ENCODE measurements at regions not wholly inside any gene's neighbourhood (a gene's known extent, or its start where the extent isn't known, plus 50 kb on each side); places are given as distances from the start of the nearest gene placed in this dataset.

GRCh38 chr4:124555959-124556358, 156.6 kb downstream of the ANKRD50 start:
- H3K9ac ChIP-seq (ENCODE audit: low read length), result no peak overlapping the region
- no peaks in the 10 kb centered on the region for H4K20me1 ChIP-seq (ENCODE audit: insufficient read depth, low read length)
- peaks cover 3% of the 10 kb centered on the region for H3K36me3 ChIP-seq (ENCODE audit: insufficient read depth, low read length)
- no peak overlapping the region for H3K4me3 ChIP-seq (ENCODE audit: insufficient read depth, low read depth, low read length)
- no peaks in the 10 kb centered on the region for H3K9me3 ChIP-seq (ENCODE audit: insufficient read depth, low read depth, low read length)
- no peak for TF ChIP-seq EZH2 (IDR thresholded peaks at IDR 0.05; ENCODE audit: insufficient read depth, low read length)
- TF ChIP-seq CTCF (IDR thresholded peaks at IDR 0.05; ENCODE audit: insufficient read depth, low read depth, low read length), result no peak
- Mint-ChIP-seq H3K27ac (ENCODE audit: unreplicated experiment) (no peak overlapping the region), H3K27me3 (ENCODE audit: low read depth, unreplicated experiment) (no peaks in the 10 kb centered on the region), H3K9me3 (ENCODE audit: unreplicated experiment) (no peaks in the 10 kb centered on the region), H3K36me3 (ENCODE audit: low read depth, unreplicated experiment) (no peaks in the 10 kb centered on the region), H3K4me3 (ENCODE audit: unreplicated experiment) (no peak overlapping the region), H3K4me1 (ENCODE audit: low read depth, unreplicated experiment) (no peaks in the 10 kb centered on the region)
- no peaks in the 10 kb centered on the region for H3K79me2 ChIP-seq (ENCODE audit: insufficient read depth, low read length)
- H3K4me2 ChIP-seq (ENCODE audit: low read length), result no peak overlapping the region
- no peak for DNase-seq (ENCODE audit: low read depth)
- H3K27me3 ChIP-seq (ENCODE audit: insufficient read depth, low read length), result no peaks in the 10 kb centered on the region
- H3K27ac ChIP-seq (ENCODE audit: low read depth, low read length), result no peak overlapping the region
- no peak for FAIRE-seq
- H3K4me1 ChIP-seq (ENCODE audit: insufficient read depth, low read length), result no peaks in the 10 kb centered on the region
- no peak overlapping the region for H2AFZ ChIP-seq (ENCODE audit: low read depth, low read length)

- H3K79me2 ChIP-seq (ENCODE audit: insufficient read depth, low read length), result no peaks in the 10 kb centered on the region
- H3K36me3 ChIP-seq (ENCODE audit: insufficient read depth, low read length), result no peaks in the 10 kb centered on the region
- Mint-ChIP-seq H3K27me3 (ENCODE audit: low read depth, unreplicated experiment) (no peaks in the 10 kb centered on the region), H3K36me3 (ENCODE audit: low read depth, unreplicated experiment) (no peaks in the 10 kb centered on the region), H3K9me3 (ENCODE audit: unreplicated experiment) (no peaks in the 10 kb centered on the region), H3K4me3 (ENCODE audit: unreplicated experiment) (no peak overlapping the region), H3K4me1 (ENCODE audit: low read depth, unreplicated experiment) (no peaks in the 10 kb centered on the region), H3K27ac (ENCODE audit: unreplicated experiment) (no peak overlapping the region)
- FAIRE-seq (no peak), DNase-seq (ENCODE audit: low read depth) (no peak)
- no peak overlapping the region for H2AFZ ChIP-seq (ENCODE audit: low read depth, low read length)
- no peaks in the 10 kb centered on the region for H3K27me3 ChIP-seq (ENCODE audit: insufficient read depth, low read length)
- H3K4me3 ChIP-seq (ENCODE audit: insufficient read depth, low read depth, low read length), result no peak overlapping the region
- no peak overlapping the region for H3K4me2 ChIP-seq (ENCODE audit: low read length)
- H3K4me1 ChIP-seq (ENCODE audit: insufficient read depth, low read length), result no peaks in the 10 kb centered on the region
- no peak overlapping the region for H3K27ac ChIP-seq (ENCODE audit: low read depth, low read length)
- TF ChIP-seq EZH2 (IDR thresholded peaks at IDR 0.05; ENCODE audit: insufficient read depth, low read length) (no peak), CTCF (IDR thresholded peaks at IDR 0.05; ENCODE audit: insufficient read depth, low read depth, low read length) (no peak)
- H3K9ac ChIP-seq (ENCODE audit: low read length), result no peak overlapping the region
- no peaks in the 10 kb centered on the region for H4K20me1 ChIP-seq (ENCODE audit: insufficient read depth, low read length)
- no peaks in the 10 kb centered on the region for H3K9me3 ChIP-seq (ENCODE audit: insufficient read depth, low read depth, low read length)
Observed at GRCh38 chr4:124564121-124564520, 148.4 kb downstream of the ANKRD50 start.

- Histone ChIP-seq H4K20me1 (ENCODE audit: insufficient read depth, low read length) (no peaks in the 10 kb centered on the region), H3K4me3 (ENCODE audit: insufficient read depth, low read depth, low read length) (no peak overlapping the region), H3K4me1 (ENCODE audit: insufficient read depth, low read length) (no peaks in the 10 kb centered on the region), H2AFZ (ENCODE audit: low read depth, low read length) (no peak overlapping the region), H3K27ac (ENCODE audit: low read depth, low read length) (no peak overlapping the region), H3K4me2 (ENCODE audit: low read length) (no peak overlapping the region), H3K27me3 (ENCODE audit: insufficient read depth, low read length) (no peaks in the 10 kb centered on the region), H3K36me3 (ENCODE audit: insufficient read depth, low read length) (no peaks in the 10 kb centered on the region), H3K79me2 (ENCODE audit: insufficient read depth, low read length) (no peaks in the 10 kb centered on the region), H3K9ac (ENCODE audit: low read length) (no peak overlapping the region), H3K9me3 (ENCODE audit: insufficient read depth, low read depth, low read length) (no peaks in the 10 kb centered on the region)
- no peak for DNase-seq (ENCODE audit: low read depth)
- Mint-ChIP-seq H3K9me3 (ENCODE audit: unreplicated experiment) (no peaks in the 10 kb centered on the region), H3K36me3 (ENCODE audit: low read depth, unreplicated experiment) (no peaks in the 10 kb centered on the region), H3K4me1 (ENCODE audit: low read depth, unreplicated experiment) (no peaks in the 10 kb centered on the region), H3K27ac (ENCODE audit: unreplicated experiment) (no peak overlapping the region), H3K27me3 (ENCODE audit: low read depth, unreplicated experiment) (no peaks in the 10 kb centered on the region), H3K4me3 (ENCODE audit: unreplicated experiment) (no peak overlapping the region)
- no peak for TF ChIP-seq EZH2 (IDR thresholded peaks at IDR 0.05; ENCODE audit: insufficient read depth, low read length)
- TF ChIP-seq CTCF (IDR thresholded peaks at IDR 0.05; ENCODE audit: insufficient read depth, low read depth, low read length), result no peak
- FAIRE-seq, result no peak
Observed at GRCh38 chr4:124565371-124565770, 147.2 kb downstream of the ANKRD50 start.
